Lower lobe of right lung (tissue), 2 donors: ENCODE measurements at regions not wholly inside any gene's neighbourhood (a gene's known extent, or its start where the extent isn't known, plus 50 kb on each side); places are given as distances from the start of the nearest gene placed in this dataset.

Source experiments
- ATAC-seq, 2 donors: fragments of 200-7000 bp; cut with Tn5 transposase; one replicate each; pipeline ENCODE4 v1.9.1; 2020 to 2022; ENCODE audit warnings: mild to moderate bottlenecking in 2 of 2, moderate library complexity in 2 of 2
- DNase-seq: peaks from one replicate; pipeline ENCODE4 v3.0.0-alpha.2; 2020
- H3K27ac ChIP-seq: fragments of 200-600 bp; one replicate; pipeline ENCODE4 v1.8.0; 2022
- H3K27me3 ChIP-seq: fragments of 200-600 bp; one replicate; pipeline ENCODE4 v1.8.0; 2022; ENCODE audit warnings: low read depth
- H3K36me3 ChIP-seq: fragments of 200-600 bp; one replicate; pipeline ENCODE4 v1.8.0; 2022; ENCODE audit warnings: mild to moderate bottlenecking
- H3K4me1 ChIP-seq: fragments of 200-600 bp; one replicate; pipeline ENCODE4 v1.8.0; 2022
- H3K4me3 ChIP-seq: fragments of 200-600 bp; one replicate; pipeline ENCODE4 v1.8.0; 2022; ENCODE audit warnings: mild to moderate bottlenecking
- H3K9me3 ChIP-seq: fragments of 200-600 bp; one replicate; pipeline ENCODE4 v1.8.0; 2022
- intact Hi-C: fragments of 100-400 bp; cut with DNase I; formaldehyde crosslinking; loops from one replicate; pipeline ENCODE4 v1.11.0; 2022
- TF ChIP-seq, protein P1 (sequence below): fragments of 200-600 bp; IDR thresholded peaks from one replicate; pipeline ENCODE4 v1.8.0; 2022; ENCODE audit warnings: antibody characterized with exemption, mild to moderate bottlenecking
- donor health status: DM: no; HTN: yes; CAD: no; lungs with severe emphysema.

DNA sequence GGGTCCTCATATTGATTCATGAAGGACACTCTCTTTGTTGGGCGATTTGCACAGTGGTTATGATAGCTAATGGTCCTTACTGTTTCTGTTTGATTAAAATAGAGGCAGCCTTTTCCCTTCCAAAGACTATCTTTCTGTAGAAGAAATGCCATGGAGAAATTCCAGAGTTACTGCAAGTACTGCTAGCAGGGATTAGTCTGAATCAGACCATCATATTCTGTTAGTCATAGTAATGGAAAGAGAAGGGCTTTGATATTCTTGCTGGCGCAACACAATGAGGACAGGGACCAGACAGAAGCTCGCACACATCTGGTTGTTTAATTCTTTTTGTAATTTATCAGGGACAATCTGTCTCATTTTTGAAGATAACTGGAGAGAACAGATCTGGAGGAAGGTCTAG is 304.5 kb upstream of the FZD8 start:
- TF ChIP-seq, protein P1, sequence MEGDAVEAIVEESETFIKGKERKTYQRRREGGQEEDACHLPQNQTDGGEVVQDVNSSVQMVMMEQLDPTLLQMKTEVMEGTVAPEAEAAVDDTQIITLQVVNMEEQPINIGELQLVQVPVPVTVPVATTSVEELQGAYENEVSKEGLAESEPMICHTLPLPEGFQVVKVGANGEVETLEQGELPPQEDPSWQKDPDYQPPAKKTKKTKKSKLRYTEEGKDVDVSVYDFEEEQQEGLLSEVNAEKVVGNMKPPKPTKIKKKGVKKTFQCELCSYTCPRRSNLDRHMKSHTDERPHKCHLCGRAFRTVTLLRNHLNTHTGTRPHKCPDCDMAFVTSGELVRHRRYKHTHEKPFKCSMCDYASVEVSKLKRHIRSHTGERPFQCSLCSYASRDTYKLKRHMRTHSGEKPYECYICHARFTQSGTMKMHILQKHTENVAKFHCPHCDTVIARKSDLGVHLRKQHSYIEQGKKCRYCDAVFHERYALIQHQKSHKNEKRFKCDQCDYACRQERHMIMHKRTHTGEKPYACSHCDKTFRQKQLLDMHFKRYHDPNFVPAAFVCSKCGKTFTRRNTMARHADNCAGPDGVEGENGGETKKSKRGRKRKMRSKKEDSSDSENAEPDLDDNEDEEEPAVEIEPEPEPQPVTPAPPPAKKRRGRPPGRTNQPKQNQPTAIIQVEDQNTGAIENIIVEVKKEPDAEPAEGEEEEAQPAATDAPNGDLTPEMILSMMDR, result no peak
- Histone ChIP-seq H3K4me3 (no peak overlapping the region), H3K27ac (no peak overlapping the region), H3K9me3 (no peaks in the 10 kb centered on the region), H3K4me1 (no peaks in the 10 kb centered on the region), H3K36me3 (no peaks in the 10 kb centered on the region), H3K27me3 (no peaks in the 10 kb centered on the region)
- DNase-seq (no peak), ATAC-seq (no peak)
- intact Hi-C loops, result no loop called here

DNA sequence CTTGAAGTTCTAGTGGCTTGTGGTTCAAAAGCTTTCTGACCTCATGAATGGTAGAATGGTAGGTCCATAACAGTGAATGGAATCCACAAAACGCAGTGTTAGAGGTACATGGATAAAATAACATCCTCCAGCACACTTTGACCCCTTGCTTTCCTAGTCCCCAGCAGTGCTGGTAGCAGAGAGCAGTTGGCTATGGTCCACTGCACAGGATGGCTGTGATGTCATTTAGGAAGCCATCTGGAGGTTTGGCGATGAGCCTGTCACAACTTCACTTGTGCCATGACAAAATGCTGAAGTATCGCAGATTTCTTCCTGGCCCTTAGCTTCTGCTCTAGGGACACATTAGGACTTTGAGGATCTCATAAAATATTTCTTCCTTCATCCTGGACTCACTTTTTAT is 300.0 kb upstream of the FZD8 start:
- DNase-seq (no peak), ATAC-seq (no peak)
- Histone ChIP-seq H3K27me3 (no peaks in the 10 kb centered on the region), H3K4me1 (no peaks in the 10 kb centered on the region), H3K4me3 (no peak overlapping the region), H3K9me3 (no peaks in the 10 kb centered on the region), H3K27ac (no peak overlapping the region), H3K36me3 (no peaks in the 10 kb centered on the region)
- TF ChIP-seq, protein P1, result no peak
- intact Hi-C loops, result no loop called here

DNA sequence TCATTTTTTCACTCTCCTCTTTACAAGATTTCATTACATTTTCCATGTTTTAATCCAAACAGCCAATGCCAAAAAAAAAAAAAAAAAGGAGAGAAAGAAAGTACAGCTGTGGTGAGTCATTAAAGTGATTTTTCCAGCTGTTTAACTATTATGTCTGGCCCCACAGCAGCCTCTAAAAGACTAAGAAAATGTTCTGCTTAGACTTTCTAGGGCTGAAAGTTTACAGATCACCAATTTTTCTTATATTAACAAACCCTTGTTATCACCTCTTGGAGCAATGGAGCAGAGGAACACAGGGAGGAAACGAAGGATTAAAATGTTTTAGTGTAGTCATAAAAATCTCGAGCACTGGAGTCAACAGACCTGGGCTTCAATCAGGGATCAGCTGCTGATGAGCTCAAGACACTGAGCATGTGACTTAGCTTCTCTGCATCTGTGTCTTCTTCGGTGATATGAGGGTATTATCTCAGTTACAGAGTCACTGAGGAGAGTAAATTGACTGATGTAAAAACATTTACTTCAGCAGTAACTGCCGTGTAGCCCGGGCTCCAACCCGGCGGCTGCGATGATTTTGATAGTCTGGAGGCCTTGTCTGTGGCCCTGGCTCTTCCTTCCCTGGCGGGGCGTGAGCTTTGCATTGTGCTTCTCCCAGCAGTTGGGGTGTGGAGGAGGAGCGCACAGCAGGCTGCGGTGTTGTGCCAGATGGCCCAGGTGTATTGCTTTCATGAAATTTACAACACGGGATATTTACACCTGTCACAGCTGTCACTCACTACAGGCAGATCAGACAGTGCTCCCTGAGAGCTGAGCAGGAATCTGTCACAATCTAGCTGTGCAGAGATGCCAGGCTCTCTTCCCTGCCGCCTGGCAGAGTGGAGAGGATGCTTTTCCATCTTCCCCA is 298.3 kb upstream of the FZD8 start:
- H3K36me3 ChIP-seq, result no peaks in the 10 kb centered on the region
- H3K27me3 ChIP-seq, result no peaks in the 10 kb centered on the region
- H3K27ac ChIP-seq, result no peak overlapping the region
- no peaks in the 10 kb centered on the region for H3K4me1 ChIP-seq
- TF ChIP-seq, protein P1, result no peak
- DNase-seq, result no peak
- intact Hi-C loops, result no loop called here
- H3K9me3 ChIP-seq, result no peaks in the 10 kb centered on the region
- no peak for ATAC-seq
- H3K4me3 ChIP-seq, result no peak overlapping the region

DNA sequence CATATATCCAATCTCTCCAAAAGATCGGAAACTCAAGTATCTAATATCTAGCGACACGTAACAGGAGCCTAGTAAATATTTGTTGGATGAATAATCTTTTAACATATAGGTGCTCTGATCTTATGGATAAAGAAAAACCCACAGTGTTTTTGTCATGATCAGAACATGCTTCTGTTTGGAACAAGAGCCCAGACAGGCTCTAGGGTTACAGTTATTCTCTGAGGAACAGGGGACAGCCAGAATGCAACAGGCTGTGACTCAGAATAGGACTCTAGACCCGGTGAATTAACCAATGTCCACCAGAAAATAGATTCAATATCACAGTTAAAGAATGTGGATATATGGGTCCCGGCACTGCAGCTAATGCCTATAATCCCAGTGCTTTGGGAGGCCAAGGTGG is 296.1 kb upstream of the FZD8 start:
- TF ChIP-seq, protein P1, result no peak
- no peak for ATAC-seq

DNA sequence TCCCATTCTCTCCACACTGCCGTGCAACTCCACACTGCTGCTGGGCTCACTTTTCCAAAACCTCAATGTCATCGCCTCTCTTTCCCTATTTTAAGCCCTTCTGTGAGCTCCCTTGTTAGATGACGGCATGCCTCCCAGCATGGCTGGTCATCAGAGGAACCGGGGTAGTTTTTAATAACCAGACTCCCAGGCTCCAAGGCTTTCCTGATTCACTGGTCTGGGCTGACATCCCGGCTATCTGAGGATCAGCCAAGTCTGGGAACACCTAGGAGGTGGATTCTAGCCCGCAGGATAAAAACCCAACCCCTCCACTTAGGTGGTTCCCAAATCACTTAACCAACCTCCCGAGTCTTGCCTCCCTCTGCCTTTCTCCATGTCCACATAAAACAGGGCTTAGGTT is 295.4 kb upstream of the FZD8 start:
- H3K36me3 ChIP-seq, result no peaks in the 10 kb centered on the region
- TF ChIP-seq, protein P1, result no peak
- no peaks in the 10 kb centered on the region for H3K4me1 ChIP-seq
- no peak for DNase-seq
- H3K27ac ChIP-seq, result no peak overlapping the region
- no peaks in the 10 kb centered on the region for H3K9me3 ChIP-seq
- no peak overlapping the region for H3K4me3 ChIP-seq
- H3K27me3 ChIP-seq, result no peaks in the 10 kb centered on the region
- intact Hi-C loops, result no loop called here
- ATAC-seq, result no peak

More for the DNA sequence above, 296.1 kb upstream of the FZD8 start:
- Histone ChIP-seq H3K27me3 (no peaks in the 10 kb centered on the region), H3K9me3 (no peaks in the 10 kb centered on the region), H3K36me3 (no peaks in the 10 kb centered on the region), H3K4me1 (no peaks in the 10 kb centered on the region), H3K27ac (no peak overlapping the region), H3K4me3 (no peak overlapping the region)
- no peak for DNase-seq
- intact Hi-C loops, result no loop called here
